ENCODE measurements at regions not wholly inside any gene's neighbourhood (a gene's known extent, or its start where the extent isn't known, plus 50 kb on each side); places are given as distances from the start of the nearest gene placed in this dataset.
"Not testable (repeated sequence)": the region's sequence is repeated elsewhere in the genome, so short reads cannot be mapped to it uniquely, and the experiment has no call there.

DNA sequence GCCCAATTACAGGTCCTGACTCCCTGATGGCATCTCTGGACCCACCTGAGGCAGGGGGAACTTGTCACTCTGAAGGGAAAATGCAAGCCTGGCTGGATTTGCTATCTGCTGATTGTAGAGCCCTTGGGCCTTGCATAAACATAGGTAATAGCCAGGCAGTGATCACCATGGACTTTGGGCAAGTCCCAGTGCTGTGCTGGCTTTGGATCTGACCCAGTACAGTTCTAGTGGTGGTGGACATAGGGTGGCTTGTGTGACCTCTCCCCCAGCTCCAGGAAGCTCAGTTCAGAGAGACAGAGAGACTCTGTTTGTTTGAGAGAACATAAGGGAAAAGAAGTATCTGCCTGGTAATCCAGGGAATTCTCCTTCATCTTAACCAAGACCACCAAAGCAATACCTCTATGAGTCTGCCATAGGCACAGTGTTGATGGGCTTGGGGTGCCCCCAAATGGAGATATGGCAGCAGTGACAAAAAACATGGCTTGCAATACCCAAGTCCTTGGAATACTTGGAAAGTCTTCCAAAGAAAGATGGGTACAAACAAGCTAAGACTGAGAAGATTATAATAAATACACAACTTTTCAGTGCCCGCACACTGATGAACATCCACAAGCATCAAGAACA is 348.5 kb downstream of the PYDC2 start:
- DNase-seq (ENCODE audit: insufficient read length, low spot score): no peak
- no peak for FAIRE-seq

DNA sequence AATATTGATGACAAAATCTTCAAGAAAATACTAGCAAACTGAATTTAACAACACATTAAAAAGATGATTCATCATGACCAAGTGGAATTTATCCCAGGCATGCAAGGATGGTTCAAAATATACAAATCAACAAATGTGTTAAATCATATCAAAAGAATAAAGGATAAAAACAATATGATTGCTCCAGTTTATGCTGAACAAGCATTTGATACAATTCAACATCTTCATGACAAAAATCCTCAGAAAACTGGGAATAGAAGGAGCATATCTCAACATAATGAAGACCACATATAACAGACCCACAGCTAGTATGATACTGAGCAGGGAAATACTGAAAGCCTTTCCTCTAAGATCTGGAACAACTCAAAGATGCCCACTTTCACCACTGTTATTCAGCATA is 352.3 kb downstream of the PYDC2 start:
- no peak for DNase-seq (ENCODE audit: insufficient read length, low spot score)
- no peak for FAIRE-seq

DNA sequence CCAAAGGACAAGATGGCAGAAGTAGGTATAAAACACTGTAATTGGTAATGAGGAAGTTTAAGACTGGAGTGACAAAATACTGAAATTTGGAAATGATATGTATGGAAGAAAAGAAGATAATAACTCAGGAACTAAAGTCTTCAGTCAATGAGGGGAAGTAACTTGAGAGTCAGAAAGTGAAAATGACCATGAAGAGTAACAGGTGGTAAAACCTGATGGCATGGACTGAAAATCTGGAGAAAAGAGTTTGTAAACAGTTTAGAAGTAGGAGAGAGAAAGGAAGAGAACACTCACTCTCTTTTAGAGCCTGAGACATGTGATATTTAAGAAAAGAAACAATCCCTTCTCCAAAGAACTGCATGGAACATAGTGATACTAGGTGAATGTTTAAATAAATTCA is 387.9 kb downstream of the PYDC2 start:
- FAIRE-seq: no peak
- no peak for DNase-seq (ENCODE audit: insufficient read length, low spot score)

DNA sequence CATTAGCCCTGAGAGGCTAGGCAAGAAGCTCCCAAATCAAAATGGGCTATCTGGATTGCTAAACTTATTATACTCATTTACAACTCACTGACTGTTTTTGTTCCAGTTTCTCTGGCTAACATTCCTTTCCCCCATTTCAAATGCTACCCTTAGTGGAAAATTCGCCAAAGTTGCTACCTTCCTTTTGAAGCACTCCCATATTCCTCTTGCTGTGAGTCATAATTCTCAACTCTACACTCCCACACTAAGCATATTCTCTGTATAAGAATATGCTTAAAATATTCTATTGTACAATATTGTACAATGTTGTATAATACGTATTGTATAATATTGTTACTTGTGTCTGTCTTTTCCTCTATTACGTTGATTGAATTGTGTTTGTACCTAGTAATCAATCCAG is 398.6 kb downstream of the PYDC2 start:
- DNase-seq (ENCODE audit: insufficient read length, low spot score): no peak
- FAIRE-seq: no peak

DNA sequence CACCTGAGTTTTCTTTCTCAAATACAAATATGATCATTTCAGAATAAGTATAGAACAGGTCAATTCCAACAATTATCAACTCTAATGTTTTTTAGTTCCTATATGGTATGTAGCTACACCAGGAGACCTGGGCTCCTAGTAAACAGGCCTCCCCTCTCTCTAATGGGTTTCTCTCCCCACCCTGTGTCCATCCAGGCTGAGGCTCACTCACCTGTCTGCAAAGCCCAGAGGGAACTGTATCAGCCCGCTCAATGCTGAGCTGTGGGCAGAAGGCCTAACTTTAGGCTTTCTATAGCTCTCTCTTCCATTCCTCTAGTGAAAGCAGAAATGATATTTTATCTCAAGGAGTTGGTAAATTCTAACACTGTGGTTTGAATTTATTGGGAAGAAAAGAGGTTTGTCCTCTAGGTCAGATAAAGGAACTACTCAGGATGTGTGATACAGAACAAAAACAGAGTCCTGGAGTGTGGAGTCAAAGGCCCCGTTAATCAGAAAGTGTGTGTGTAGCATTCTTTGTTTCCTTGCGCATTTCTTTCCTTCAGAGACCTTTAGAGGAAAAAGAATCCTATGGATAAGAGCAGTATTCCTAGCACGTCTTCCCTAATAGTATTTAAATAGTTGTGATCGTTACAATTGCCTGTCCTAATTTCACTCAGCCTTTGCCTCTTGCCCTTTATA is 408.9 kb downstream of the PYDC2 start:
- FAIRE-seq: no peak
- DNase-seq (ENCODE audit: insufficient read length, low spot score): no peak

DNA sequence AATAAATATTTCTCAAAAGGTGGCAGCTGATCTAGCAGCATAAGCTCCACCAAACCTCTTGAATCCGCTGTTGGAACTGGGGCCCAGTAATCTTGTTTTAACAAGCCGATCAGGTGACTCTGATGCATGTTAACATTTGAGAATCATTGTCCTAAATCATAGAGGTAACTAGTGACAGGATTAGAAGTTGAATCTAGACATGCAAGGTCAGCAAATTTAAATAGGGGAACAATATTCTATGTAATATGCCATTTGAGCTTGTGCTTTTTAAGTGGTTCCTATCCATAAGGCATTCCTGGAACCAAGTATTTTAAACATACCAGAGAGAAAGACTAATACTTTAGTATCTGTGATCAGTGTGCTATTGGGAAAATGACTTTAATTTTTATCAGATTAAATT is 412.8 kb downstream of the PYDC2 start:
- no peak for FAIRE-seq
- no peak for DNase-seq (ENCODE audit: insufficient read length, low spot score)

DNA sequence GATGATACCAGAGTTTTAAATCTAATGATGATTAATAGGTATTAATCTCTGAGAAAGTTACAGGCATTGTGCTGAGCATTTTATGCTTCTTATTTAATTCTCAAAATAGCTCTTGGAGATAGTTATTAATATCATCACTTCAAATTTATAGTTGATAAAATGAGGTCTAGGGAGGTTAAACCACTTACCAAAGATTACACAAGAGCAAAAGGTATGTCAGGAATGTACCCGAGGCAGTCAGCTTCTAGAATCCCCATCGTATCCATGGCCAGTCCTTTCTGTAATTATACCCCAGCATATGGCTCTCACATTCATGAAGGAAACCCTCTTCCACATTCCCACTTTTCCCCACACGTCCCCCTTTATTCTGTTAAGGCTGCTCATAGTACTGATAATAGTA is 421.3 kb downstream of the PYDC2 start:
- FAIRE-seq (no peak), DNase-seq (ENCODE audit: insufficient read length, low spot score) (peak; percentile 53)

DNA sequence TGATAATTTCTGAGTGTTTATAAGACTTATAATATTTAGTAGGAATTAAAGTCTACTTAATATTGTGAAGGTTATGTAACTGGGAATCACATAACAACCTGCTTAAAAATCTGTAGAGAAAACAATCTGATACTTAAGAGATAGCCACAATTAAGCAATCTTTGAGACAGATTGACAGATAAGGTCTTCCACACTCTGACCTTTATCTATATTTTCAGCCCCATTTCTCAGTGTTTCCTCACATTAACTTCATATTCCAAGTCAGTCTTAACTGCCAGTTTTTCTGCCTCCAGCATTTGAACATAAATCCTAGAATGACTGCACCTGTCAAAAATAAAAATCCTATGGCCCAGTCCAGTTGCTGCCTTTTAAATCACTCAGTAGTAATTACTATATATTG is 423.2 kb downstream of the PYDC2 start:
- DNase-seq (ENCODE audit: insufficient read length, low spot score): no peak
- no peak for FAIRE-seq

DNA sequence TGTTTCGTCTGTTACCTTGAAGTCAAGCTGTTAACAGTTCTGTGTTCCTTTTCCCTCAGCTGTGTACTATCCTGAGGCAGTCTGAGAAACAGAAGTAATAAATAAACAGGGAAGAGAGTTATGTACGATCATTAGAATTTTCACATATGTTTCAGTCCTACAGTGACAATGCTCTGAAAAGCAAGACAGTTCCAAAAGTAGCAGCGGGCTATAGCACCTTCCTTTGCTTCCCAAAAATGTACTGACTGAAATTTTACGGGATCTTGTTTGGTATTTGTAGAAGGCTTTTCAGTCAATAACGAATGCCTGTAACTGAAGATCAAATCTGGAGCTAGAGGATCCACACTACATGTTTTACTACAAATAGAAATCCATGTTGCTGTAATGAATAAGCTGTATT is 428.1 kb downstream of the PYDC2 start:
- DNase-seq (ENCODE audit: insufficient read length, low spot score) (no peak), FAIRE-seq (no peak)

DNA sequence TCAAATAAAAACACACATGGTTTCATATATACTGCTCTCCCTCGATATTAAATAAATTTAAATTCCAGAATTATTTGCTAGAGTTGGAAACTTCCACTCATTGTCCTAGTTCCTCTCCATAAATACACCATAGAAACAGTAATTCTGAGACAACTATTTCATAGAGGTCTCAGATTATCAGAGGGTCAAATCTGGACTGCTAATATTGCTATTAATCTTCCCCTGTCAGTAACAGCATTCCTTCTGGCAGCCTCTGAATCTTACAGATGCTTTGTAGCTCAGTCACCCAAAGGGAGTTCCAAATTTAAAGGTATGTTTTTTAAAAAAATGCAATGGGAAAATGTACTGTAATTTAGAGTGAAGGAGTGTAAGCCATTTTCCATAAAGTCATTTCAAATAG is 428.8 kb downstream of the PYDC2 start:
- no peak for FAIRE-seq
- DNase-seq (ENCODE audit: insufficient read length, low spot score): peak; percentile 23

DNA sequence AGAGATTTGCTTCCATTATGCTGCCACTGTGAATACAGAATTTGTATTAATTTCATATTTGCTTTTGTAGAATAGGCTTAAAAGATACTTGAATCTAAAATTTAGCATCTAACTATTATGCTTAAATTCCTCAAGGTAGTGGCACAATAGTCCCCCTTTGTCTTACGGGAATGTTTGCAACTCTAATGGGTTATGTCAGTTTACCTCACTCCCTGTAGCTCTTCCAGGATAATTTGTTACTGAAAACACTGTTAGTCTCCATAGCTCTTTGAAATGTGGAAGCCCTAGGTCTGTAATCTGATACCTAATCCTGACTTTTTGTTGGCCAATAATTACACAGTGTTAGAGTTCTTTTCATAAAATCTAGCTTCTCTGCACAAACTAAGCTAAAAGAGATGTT is 433.4 kb downstream of the PYDC2 start:
- FAIRE-seq (no peak), DNase-seq (ENCODE audit: insufficient read length, low spot score) (no peak)

DNA sequence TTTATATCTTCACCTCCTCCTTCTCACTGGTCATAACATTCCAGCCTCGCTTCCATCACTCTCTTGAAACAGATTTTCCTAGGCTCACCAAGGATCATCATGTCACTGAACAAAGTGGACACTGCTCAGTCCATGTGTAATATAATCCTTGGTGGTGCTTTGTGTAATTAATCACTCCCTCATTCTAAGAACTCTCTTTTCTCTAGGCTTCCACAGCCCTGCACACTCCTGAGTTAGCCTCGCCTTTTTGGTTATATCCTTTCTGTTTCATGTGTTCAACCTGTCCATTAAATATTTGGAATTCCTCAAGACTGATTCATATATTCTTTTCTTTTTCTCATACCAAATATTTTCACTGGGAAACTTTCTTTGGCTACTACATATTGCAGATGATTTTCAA is 440.8 kb downstream of the PYDC2 start:
- DNase-seq (ENCODE audit: insufficient read length, low spot score) (peak; percentile 20), FAIRE-seq (no peak)

DNA sequence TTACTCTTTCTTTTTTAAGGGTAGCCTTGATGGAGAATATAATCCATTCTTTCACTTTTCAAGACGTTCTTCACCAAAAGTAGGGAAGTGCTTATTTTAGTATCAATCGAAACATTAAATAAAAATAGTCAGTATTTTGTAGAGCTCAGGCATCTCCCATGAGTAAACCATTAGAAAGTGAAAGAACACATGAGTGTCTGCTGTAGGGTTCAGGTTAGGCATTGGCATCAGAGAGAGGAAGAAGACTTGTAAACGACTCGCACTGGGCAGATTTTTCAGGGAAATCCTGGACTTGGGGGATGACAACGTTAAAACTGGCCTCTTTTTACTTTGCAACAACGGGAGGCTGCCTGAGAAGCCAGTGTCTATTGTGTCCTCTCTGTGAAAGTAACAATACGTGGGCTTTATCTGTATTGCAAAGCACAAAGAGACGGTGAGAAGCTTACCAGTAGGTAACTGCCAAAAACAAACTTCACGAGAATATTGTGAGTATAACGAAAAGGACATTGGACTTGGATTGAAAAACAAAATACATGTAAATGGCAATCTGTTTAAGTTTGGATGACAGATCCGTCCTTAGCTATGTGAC is 451.7 kb downstream of the PYDC2 start:
- DNase-seq (ENCODE audit: insufficient read length, low spot score) (no peak), FAIRE-seq (no peak)

DNA sequence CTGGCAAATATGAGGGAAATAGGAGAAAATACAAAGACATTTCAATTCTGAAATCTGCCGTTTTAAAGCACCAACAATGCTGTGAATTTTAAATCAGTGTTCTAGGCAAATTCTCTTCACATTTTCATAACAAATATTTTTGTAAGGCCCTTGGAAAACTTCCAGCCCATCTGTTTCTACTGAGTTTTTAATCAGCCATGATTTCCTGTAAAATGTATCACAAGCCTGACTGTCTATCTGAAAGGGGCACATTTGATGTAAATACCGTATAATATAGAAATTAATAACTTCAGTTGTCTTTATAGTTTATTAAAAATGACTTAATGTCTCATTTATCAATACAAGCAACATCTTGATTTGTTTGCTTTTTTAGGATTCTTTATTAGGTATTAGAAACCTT is 454.7 kb downstream of the PYDC2 start:
- FAIRE-seq: no peak
- no peak for DNase-seq (ENCODE audit: insufficient read length, low spot score)

DNA sequence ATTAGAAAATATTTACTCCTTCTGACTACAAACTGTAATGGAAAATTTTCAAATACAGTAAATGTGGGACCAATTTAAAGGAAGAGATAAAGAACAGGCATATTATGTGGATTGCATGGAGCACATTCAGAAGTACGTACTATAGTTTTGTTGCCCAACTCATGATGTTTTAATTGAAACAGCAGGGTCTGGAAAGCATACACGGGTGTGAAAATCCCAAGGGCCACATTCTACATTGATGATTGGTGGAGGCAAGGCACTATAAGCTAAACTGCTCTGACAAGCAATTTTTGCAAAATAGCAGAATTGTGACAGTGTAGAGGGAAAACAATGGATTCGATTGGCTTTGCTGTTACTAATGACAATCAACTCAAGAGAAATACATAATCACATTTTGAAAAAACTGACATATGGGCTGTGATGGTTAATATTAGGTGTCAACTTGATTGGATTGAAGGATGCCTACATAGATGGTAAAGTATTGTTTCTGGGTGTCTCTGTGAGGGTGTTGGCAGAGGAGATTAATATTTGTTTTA is 458.6 kb downstream of the PYDC2 start:
- FAIRE-seq (no peak), DNase-seq (ENCODE audit: insufficient read length, low spot score) (no peak)

DNA sequence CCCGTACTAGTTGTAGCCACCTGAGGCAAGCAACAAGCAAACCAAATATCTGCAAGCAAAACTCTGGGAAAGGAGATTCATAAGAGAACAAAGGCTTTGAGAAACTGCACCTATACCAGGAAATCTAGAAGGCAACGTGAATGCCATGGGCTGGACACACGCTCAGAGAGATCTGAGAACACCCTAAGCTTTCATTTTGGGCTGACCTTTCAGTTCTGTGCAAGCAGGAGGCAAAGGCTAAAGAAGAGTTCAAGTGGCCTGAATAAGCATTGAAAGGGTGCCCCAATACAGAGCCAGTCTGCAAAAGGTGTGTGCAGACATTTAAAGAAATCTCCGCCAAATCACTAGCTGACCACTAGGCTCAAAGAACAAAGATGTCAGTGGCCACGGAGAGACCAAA is 461.6 kb downstream of the PYDC2 start:
- FAIRE-seq: no peak
- DNase-seq (ENCODE audit: insufficient read length, low spot score): no peak

DNA sequence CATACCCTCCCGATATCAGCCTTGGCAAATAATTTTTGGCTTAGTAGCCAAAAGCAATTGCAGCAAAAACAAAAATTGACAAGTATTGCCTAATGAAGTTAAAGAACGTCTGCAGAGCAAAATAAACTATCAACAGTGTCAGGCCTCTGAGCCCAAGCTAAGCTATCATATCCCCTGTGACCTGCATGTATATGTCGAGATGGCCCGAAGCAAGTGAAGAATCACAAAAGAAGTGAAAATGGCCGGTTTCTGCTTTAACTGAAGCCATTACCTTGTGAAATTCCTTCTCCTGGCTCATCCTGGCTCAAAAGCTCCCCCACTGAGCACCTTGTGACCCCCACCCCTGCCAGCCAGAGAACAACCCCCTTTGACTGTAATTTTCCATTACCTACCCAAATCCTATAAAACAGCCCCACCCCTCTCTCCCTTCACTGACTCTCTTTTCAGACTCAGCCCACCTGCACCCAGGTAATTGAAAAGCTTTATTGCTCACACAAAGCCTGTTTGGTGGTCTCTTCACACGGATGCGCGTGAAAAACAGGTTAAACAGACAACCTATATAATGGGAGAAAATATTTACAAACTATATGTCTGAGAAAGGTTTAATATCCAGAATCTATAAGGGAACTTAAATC is 466.3 kb downstream of the PYDC2 start:
- not testable (repeated sequence) for DNase-seq (ENCODE audit: insufficient read length, low spot score); FAIRE-seq

DNA sequence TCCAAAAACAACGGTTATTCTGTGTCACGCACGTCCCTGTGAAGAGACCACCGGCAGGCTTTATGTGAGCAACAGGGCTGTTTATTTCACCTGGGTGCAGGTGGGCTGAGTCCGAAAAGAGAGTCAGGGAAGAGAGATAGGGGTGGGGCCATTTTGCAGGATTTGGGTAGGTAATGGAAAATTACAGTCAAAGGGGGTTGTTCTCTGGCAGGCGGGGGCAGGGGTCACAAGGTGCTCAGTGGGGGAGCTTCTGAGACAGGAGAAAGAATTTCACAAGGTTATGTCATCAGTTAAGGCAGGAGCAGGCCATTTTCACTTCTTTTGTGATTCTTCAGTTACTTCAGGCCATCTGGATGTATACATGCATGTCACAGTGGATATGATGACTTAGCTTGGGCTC is 467.0 kb downstream of the PYDC2 start:
- not testable (repeated sequence) for FAIRE-seq; DNase-seq (ENCODE audit: insufficient read length, low spot score)

DNA sequence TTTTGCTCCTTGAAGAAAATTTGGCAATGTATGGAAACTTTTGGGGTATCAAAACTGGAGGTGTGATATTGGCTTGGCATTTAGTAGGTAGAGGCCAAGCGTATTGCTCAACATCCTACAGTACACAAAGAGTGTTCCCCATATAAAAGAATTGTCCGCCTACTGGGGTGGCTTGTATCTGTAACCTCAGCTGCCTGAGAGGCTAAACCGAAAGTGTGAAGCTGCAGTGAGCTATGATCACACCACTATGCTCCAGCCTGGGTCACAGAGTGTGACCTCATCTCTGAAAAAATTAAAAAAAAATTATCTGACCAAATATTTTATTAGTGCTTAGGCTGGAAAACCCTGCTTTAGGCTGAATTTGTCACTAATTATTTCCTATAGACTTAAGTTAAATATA is 483.9 kb downstream of the PYDC2 start:
- DNase-seq (ENCODE audit: insufficient read length, low spot score) (no peak), FAIRE-seq (no peak)

DNA sequence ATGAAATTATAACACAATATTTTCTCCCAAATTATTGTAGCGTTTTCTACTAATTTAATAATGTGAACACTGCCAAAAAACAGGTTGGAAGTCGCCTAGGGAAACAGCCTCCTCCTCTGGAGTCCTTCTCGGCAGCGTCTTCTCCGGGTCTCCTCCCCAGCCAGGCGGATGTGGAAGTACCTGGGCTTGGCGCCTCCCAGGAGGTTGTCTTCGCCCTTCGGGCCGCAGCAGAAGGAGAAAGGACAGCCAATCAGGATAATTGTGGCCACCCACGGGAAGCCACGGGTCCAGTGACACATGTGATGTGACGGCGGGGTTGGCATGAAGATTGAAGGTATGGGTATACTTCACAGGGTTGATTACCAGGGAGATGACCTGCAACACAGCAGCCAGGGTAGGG is 491.2 kb downstream of the PYDC2 start:
- FAIRE-seq: no peak
- no peak for DNase-seq (ENCODE audit: insufficient read length, low spot score)

DNA sequence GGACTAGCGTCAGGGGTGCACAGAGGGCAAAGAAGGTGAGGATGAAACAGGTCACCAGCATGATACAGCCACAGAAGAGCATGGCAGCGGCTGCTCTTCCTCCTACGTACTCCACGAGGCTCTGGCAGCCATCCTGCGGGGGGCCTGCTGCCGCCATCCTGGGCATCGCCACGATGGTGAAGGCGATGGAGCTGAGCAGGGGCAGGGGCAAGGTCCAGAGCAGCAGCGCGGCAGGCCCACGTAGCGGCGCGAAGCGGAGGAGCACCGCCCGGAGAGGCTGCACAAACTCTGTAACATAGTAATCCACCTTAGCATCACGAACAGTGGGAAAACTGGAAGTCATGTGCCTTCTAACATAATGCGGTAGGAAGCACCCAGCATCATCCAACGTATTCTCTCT is 491.6 kb downstream of the PYDC2 start:
- no peak for DNase-seq (ENCODE audit: insufficient read length, low spot score)

More for the DNA sequence above, 491.6 kb downstream of the PYDC2 start:
- FAIRE-seq: no peak
